ENCODE measurements at regions not wholly inside any gene's neighbourhood (a gene's known extent, or its start where the extent isn't known, plus 50 kb on each side); places are given as distances from the start of the nearest gene placed in this dataset.

DNA sequence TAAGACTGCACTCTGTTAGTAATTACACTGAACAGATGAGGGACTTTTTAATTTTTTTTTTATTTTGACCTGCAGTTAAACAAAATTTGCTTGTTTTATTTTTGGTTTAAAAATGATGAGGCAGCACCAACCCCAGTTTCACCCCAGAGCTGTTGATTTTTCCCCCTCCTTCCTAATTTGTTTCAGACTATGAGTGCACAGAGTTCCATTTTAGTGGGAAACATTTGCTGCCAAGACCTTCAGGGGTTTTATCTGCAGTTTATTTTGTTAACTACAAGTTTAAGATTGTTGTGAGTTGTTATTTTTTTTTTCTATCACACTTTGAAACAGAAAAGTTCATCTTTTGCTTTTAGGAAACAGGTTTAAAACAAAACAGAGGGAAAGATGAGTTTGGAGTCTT lies 455.9 kb upstream of the NR2F2 start:
- no peak overlapping the region for H3K27ac ChIP-seq
- no peaks in the 10 kb centered on the region for H3K27me3 ChIP-seq
- intact Hi-C loops (cut with DNase I), result no loop called here
- H3K9me3 ChIP-seq, result no peaks in the 10 kb centered on the region
- no peak overlapping the region for H3K4me3 ChIP-seq
- no peaks in the 10 kb centered on the region for H3K36me3 ChIP-seq
- DNase-seq, result no peak
- H3K4me1 ChIP-seq, result peaks cover under 1% of the 10 kb centered on the region
- TF ChIP-seq, protein P1, sequence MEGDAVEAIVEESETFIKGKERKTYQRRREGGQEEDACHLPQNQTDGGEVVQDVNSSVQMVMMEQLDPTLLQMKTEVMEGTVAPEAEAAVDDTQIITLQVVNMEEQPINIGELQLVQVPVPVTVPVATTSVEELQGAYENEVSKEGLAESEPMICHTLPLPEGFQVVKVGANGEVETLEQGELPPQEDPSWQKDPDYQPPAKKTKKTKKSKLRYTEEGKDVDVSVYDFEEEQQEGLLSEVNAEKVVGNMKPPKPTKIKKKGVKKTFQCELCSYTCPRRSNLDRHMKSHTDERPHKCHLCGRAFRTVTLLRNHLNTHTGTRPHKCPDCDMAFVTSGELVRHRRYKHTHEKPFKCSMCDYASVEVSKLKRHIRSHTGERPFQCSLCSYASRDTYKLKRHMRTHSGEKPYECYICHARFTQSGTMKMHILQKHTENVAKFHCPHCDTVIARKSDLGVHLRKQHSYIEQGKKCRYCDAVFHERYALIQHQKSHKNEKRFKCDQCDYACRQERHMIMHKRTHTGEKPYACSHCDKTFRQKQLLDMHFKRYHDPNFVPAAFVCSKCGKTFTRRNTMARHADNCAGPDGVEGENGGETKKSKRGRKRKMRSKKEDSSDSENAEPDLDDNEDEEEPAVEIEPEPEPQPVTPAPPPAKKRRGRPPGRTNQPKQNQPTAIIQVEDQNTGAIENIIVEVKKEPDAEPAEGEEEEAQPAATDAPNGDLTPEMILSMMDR (IDR thresholded peaks at IDR 0.05), result no peak
- no peak for ATAC-seq

DNA sequence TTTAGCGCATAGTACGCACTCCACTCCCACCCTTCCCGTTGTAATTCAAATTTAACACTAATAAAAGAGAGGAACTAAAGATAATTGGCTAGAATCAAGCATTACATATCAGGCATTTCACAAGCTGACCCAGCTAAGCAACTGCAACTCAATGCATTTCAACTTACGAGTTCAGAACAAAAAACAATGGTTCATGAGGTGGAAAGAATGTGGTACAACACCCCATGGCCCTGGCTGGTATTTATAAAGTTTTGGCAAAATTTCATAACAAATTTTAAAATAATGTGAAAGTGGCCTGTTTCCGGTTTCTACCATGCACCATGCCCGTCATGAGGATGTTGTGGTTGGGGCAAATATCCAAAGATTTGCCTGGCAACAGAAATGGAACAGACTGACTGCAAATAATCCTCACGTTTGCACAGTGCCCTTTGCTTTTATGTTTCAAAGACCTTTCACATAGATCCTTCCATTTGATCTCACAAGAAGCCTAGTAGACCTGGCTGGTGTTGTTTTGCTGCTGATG lies 455.3 kb upstream of the NR2F2 start:
- H3K27me3 ChIP-seq, result no peaks in the 10 kb centered on the region
- no peaks in the 10 kb centered on the region for H3K9me3 ChIP-seq
- ATAC-seq (peak; percentile 56), DNase-seq (no peak)
- TF ChIP-seq, protein P1 (IDR thresholded peaks at IDR 0.05), result no peak
- no peak overlapping the region for H3K27ac ChIP-seq
- intact Hi-C loops (cut with DNase I), result no loop called here
- H3K4me1 ChIP-seq, result peaks cover 6% of the 10 kb centered on the region
- H3K4me3 ChIP-seq, result no peak overlapping the region
- no peaks in the 10 kb centered on the region for H3K36me3 ChIP-seq

DNA sequence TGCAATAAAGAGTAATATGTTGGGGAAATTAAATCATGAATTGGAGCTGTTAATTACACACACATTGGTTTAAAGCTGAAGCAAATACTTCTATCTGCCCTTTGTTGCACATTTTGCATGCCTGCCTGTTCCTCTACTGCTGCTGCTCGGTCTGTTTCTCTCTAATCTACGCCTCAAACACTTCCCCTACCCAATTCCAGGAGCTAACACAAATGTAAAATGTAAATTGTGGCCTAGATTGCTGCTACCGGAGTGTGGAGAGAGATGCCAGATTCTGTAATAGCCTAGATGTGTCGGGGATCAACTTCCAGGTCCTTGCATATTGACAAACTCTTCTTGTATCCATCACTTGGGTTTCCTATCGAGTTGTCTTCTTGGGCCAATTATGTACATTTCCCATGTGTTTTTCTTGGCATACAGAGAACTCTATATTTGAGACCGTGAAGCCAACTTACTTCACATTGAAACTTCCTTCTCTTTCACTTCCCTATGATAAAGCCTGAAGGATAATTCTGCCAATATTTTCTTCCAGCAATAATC lies 450.4 kb upstream of the NR2F2 start:
- H3K36me3 ChIP-seq, result no peaks in the 10 kb centered on the region
- DNase-seq (no peak), ATAC-seq (no peak)
- no peaks in the 10 kb centered on the region for H3K27me3 ChIP-seq
- no peak overlapping the region for H3K4me3 ChIP-seq
- intact Hi-C loops (cut with DNase I), result no loop called here
- no peaks in the 10 kb centered on the region for H3K9me3 ChIP-seq
- H3K4me1 ChIP-seq, result peaks cover 6% of the 10 kb centered on the region
- H3K27ac ChIP-seq, result no peak overlapping the region
- TF ChIP-seq, protein P1 (IDR thresholded peaks at IDR 0.05), result no peak

DNA sequence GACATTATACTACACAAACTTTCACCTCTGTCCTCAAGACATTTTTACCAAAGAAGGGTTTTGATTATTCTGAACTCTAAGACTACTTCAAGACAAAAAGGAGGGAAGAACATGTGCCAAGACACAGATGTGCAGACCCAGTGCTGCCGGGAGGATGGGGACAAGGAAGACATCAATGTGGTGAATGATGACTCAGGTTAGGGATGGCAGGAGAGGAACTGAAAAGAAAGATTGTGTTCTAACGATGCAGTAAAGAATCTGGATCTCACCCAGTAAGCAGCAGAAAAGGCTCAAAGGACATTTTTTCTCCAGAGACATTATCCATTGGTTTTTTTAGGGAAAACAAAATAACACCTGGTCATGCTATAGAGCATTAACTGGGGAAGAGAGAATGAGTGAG lies 449.9 kb upstream of the NR2F2 start:
- H3K4me1 ChIP-seq, result peaks cover 6% of the 10 kb centered on the region
- DNase-seq (no peak), ATAC-seq (no peak)
- no peaks in the 10 kb centered on the region for H3K9me3 ChIP-seq
- H3K4me3 ChIP-seq, result no peak overlapping the region
- H3K36me3 ChIP-seq, result no peaks in the 10 kb centered on the region
- H3K27me3 ChIP-seq, result no peaks in the 10 kb centered on the region
- TF ChIP-seq, protein P1 (IDR thresholded peaks at IDR 0.05), result no peak
- intact Hi-C loops (cut with DNase I), result no loop called here
- no peak overlapping the region for H3K27ac ChIP-seq

DNA sequence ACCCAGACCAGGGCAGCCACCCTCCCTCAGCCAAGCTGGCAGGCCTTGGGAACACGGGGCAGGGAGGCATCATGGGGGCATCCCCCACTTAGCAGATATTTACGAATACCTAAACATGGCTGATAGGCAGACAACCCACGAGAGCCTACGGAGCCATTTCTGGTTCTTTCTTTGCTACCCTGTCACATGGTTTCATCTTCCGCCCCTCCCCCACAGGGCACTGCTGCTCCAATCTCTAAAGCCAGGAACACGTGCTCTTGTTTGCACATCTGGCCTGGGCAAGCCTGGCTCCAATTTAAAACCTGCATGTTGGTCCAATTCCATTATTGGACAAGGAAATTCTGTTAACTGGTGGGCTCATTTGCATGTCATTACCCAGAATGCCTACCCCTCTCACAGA lies 447.4 kb upstream of the NR2F2 start:
- TF ChIP-seq, protein P1 (IDR thresholded peaks at IDR 0.05), result no peak
- no peak overlapping the region for H3K4me3 ChIP-seq
- ATAC-seq (no peak), DNase-seq (no peak)
- no peaks in the 10 kb centered on the region for H3K36me3 ChIP-seq
- H3K9me3 ChIP-seq, result no peaks in the 10 kb centered on the region
- no peaks in the 10 kb centered on the region for H3K27me3 ChIP-seq
- peaks cover 6% of the 10 kb centered on the region for H3K4me1 ChIP-seq
- H3K27ac ChIP-seq, result no peak overlapping the region
- intact Hi-C loops (cut with DNase I), result no loop called here

DNA sequence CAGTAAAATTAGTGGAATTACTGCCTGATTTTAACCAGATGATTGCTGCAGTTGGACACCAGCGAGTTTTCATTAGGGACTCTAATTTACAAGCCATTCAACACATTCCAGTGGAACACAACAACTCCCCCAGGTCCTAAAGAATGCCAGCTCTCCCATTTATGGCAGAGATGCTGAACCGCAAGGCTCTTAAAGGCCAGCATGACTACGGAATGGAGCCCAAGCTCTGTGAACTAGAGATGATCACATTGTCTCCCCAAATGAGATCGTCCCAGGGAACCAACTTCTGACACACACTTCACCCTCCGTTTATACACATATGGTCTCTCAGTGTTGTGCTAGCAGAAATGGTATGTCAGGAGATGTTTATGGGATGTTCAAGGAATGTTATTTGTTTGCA lies 446.2 kb upstream of the NR2F2 start:
- peaks cover 6% of the 10 kb centered on the region for H3K4me1 ChIP-seq
- intact Hi-C loops (cut with DNase I), result no loop called here
- no peak for ATAC-seq
- TF ChIP-seq, protein P1 (IDR thresholded peaks at IDR 0.05), result no peak
- no peaks in the 10 kb centered on the region for H3K27me3 ChIP-seq
- no peaks in the 10 kb centered on the region for H3K9me3 ChIP-seq
- DNase-seq, result no peak
- H3K4me3 ChIP-seq, result no peak overlapping the region
- no peak overlapping the region for H3K27ac ChIP-seq
- H3K36me3 ChIP-seq, result no peaks in the 10 kb centered on the region
